Hepatocyte (in vitro differentiated cells): ENCODE measurements at regions not wholly inside any gene's neighbourhood (a gene's known extent, or its start where the extent isn't known, plus 50 kb on each side); places are given as distances from the start of the nearest gene placed in this dataset.

Experiments
- DNase-seq: peaks from one replicate; pipeline ENCODE4 v3.0.0-alpha.2; 2016; ENCODE audit warnings: low spot score
- H2AFZ ChIP-seq: fragments of 200-600 bp; sonication (generic); 2 replicates; pipeline ENCODE4 v1.6.0; 2016; ENCODE audit warnings: antibody characterized with exemption, mild to moderate bottlenecking
- H3K27ac ChIP-seq: fragments of 200-600 bp; sonication (generic); 2 replicates; pipeline ENCODE4 v1.5.1; 2016; ENCODE audit warnings: mild to moderate bottlenecking
- H3K27me3 ChIP-seq: fragments of 200-600 bp; sonication (generic); 2 replicates; pipeline ENCODE4 v1.6.1; 2016
- H3K36me3 ChIP-seq: fragments of 200-600 bp; sonication (generic); replicated peaks from 2 replicates; pipeline ENCODE4 v1.5.1; 2016; ENCODE audit warnings: low read depth; ENCODE audit not compliant: insufficient read depth
- H3K4me1 ChIP-seq: fragments of 200-600 bp; sonication (generic); 2 replicates; pipeline ENCODE4 v1.5.1; 2016; ENCODE audit warnings: mild to moderate bottlenecking, moderate library complexity; ENCODE audit not compliant: insufficient read depth
- H3K4me2 ChIP-seq: fragments of 200-600 bp; sonication (generic); 2 replicates; pipeline ENCODE4 v1.6.0; 2016
- H3K4me3 ChIP-seq: fragments of 200-600 bp; sonication (generic); 2 replicates; pipeline ENCODE4 v1.5.1; 2016; ENCODE audit warnings: mild to moderate bottlenecking
- H3K79me2 ChIP-seq: fragments of 200-600 bp; sonication (generic); 2 replicates; pipeline ENCODE4 v1.6.0; 2017; ENCODE audit warnings: mild to moderate bottlenecking
- H3K9me2 ChIP-seq: fragments of 200-600 bp; sonication (generic); replicated peaks from 2 replicates; pipeline ENCODE4 v1.6.0; 2017; ENCODE audit warnings: mild to moderate bottlenecking; ENCODE audit not compliant: insufficient read depth
- H3K9me3 ChIP-seq: fragments of 200-600 bp; sonication (generic); 2 replicates; pipeline ENCODE4 v1.5.1; 2016; ENCODE audit warnings: low read depth, mild to moderate bottlenecking
- H4K20me1 ChIP-seq: fragments of 200-600 bp; sonication (generic); 2 replicates; pipeline ENCODE4 v1.6.0; 2016; ENCODE audit warnings: mild to moderate bottlenecking; ENCODE audit not compliant: insufficient read depth, poor library complexity, severe bottlenecking
- EZH2 ChIP-seq: fragments of 200-600 bp; sonication (generic); IDR thresholded peaks from 2 replicates; pipeline ENCODE4 v1.6.1; 2016; ENCODE audit warnings: antibody characterized with exemption, mild to moderate bottlenecking, borderline replicate concordance
- EZH2phosphoT487 ChIP-seq: fragments of 200-600 bp; sonication (generic); IDR thresholded peaks from one replicate; pipeline ENCODE4 v1.6.1; 2018; ENCODE audit warnings: antibody characterized with exemption, mild to moderate bottlenecking, low read depth, moderate library complexity; ENCODE audit not compliant: unreplicated experiment, severe bottlenecking
- WGBS: methylation state at CpG from one replicate; pipeline ENCODE4 v1.1.6; 2016; ENCODE audit warnings: low lambda C conversion rate; ENCODE audit errors: missing lambda C conversion rate; 5-methylcytosine and 5-hydroxymethylcytosine counted together
- TF ChIP-seq, protein P1 (sequence below): fragments of 200-600 bp; sonication (generic); IDR thresholded peaks from 2 replicates; pipeline ENCODE4 v1.5.1; 2016; ENCODE audit warnings: antibody characterized with exemption, mild to moderate bottlenecking; ENCODE audit not compliant: poor library complexity

DNA sequence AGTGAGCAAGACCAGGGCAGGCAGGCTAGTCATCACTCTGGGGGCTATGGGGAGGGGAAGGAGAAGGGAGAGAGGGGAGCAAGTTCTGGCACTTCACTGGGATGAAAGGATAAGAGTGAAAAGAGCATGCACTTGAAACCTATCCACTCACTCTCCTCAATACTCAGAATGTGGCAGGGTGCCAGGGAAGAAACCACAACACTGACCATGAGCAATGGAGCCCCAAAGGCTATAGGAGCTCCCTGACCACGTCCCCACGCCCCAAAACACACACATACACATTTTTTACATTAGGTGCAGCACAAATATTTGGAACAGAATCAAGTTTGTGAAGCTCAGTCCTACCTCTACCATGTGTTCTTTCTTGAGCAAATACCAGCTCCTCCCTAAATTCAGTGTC lies 132.2 kb downstream of the IDS start:
- H3K36me3 ChIP-seq, result no peaks in the 10 kb centered on the region
- H3K79me2 ChIP-seq, result no peaks in the 10 kb centered on the region
- H3K4me2 ChIP-seq, result no peak overlapping the region
- 48% methylated on average over 2 of the region's 2 CpGs for WGBS
- no peak overlapping the region for H3K27ac ChIP-seq
- no peak overlapping the region for H3K4me3 ChIP-seq
- H3K9me2 ChIP-seq, result no peaks in the 10 kb centered on the region
- H3K9me3 ChIP-seq, result no peaks in the 10 kb centered on the region
- no peak for TF ChIP-seq EZH2phosphoT487
- TF ChIP-seq, protein P1, sequence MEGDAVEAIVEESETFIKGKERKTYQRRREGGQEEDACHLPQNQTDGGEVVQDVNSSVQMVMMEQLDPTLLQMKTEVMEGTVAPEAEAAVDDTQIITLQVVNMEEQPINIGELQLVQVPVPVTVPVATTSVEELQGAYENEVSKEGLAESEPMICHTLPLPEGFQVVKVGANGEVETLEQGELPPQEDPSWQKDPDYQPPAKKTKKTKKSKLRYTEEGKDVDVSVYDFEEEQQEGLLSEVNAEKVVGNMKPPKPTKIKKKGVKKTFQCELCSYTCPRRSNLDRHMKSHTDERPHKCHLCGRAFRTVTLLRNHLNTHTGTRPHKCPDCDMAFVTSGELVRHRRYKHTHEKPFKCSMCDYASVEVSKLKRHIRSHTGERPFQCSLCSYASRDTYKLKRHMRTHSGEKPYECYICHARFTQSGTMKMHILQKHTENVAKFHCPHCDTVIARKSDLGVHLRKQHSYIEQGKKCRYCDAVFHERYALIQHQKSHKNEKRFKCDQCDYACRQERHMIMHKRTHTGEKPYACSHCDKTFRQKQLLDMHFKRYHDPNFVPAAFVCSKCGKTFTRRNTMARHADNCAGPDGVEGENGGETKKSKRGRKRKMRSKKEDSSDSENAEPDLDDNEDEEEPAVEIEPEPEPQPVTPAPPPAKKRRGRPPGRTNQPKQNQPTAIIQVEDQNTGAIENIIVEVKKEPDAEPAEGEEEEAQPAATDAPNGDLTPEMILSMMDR, result no peak
- TF ChIP-seq EZH2, result no peak
- DNase-seq, result no peak
- no peaks in the 10 kb centered on the region for H4K20me1 ChIP-seq
- no peak overlapping the region for H2AFZ ChIP-seq
- H3K27me3 ChIP-seq, result no peaks in the 10 kb centered on the region
- no peaks in the 10 kb centered on the region for H3K4me1 ChIP-seq

DNA sequence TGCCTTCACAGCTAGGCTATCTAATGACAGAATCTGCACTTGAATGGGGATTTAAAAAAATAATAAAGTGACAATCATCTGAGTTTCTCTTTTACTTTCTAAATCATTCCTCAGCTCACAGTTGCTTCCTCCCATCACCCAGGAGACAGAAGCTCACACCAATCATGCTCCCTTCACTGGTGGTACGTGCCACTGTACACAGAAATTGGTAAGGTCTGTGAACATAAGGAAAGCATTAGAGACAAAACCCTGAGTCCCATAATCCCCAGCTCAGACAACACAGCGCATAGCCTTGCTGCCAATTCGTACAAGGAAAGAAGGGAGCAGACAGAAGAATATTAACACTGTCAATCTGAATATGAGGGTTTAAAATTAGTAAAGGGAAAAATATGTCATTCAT lies 133.1 kb downstream of the IDS start:
- Histone ChIP-seq H3K27ac (no peak overlapping the region), H2AFZ (no peak overlapping the region), H3K4me1 (no peaks in the 10 kb centered on the region), H3K4me3 (no peak overlapping the region), H3K9me3 (no peaks in the 10 kb centered on the region), H3K9me2 (no peaks in the 10 kb centered on the region), H3K4me2 (no peak overlapping the region), H3K79me2 (no peaks in the 10 kb centered on the region), H3K27me3 (no peaks in the 10 kb centered on the region), H3K36me3 (no peaks in the 10 kb centered on the region), H4K20me1 (no peaks in the 10 kb centered on the region)
- DNase-seq, result no peak
- 49% methylated on average over 3 of the region's 3 CpGs for WGBS
- TF ChIP-seq, protein P1, result no peak
- TF ChIP-seq EZH2phosphoT487 (no peak), EZH2 (no peak)

DNA sequence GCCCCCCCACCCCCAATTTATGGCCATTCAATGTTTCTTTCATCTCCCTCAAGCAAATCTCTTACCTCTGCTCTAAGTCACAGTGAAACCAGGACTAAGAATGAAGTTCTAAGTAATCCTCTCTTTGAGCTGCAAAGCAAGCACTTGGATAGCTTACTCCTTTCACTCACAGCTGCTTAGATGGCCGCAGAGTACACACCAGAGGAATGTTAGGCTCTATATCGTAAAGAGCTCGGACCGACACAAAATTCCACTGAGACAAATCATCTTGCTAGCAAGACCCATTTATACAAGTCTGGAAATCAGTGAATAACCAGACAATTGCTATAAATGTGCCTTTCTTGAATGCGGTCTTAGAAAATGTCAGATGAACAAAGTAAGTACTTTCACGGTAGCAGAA lies 135.0 kb downstream of the IDS start:
- 60% methylated on average over 6 of the region's 6 CpGs for whole genome bisulfite sequencing
- no peak for DNase-seq
- H3K9me3 ChIP-seq, result no peaks in the 10 kb centered on the region
- no peak overlapping the region for H2AFZ ChIP-seq
- no peaks in the 10 kb centered on the region for H3K27me3 ChIP-seq
- TF ChIP-seq EZH2phosphoT487 (no peak), EZH2 (no peak)
- TF ChIP-seq, protein P1, result no peak
- no peaks in the 10 kb centered on the region for H3K4me1 ChIP-seq
- H3K27ac ChIP-seq, result no peak overlapping the region
- no peaks in the 10 kb centered on the region for H4K20me1 ChIP-seq
- H3K4me3 ChIP-seq, result no peak overlapping the region
- no peaks in the 10 kb centered on the region for H3K9me2 ChIP-seq
- H3K36me3 ChIP-seq, result no peaks in the 10 kb centered on the region
- no peaks in the 10 kb centered on the region for H3K79me2 ChIP-seq
- no peak overlapping the region for H3K4me2 ChIP-seq

DNA sequence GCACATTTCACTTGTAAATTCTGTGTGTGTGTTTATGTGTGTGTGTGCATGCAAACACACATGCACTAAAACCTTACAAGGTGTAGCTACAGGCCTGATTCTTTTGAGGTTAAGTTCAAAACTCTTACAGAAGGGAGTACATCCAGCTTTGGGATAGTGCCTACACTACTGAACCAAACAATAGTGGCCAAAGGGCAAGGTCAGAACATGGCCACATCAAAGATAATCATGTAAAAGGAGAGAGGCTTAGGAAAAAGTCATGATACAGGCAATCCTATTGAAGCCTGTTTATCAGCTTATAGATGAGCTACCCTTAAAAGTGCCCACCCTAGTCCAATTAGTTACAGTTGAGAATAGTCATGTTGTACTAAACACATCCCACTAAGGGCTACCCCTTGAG lies 139.6 kb downstream of the IDS start:
- no peaks in the 10 kb centered on the region for H3K79me2 ChIP-seq
- no peaks in the 10 kb centered on the region for H3K9me3 ChIP-seq
- no peak overlapping the region for H2AFZ ChIP-seq
- no peak for TF ChIP-seq EZH2
- TF ChIP-seq, protein P1, result no peak
- no peaks in the 10 kb centered on the region for H3K9me2 ChIP-seq
- no peak overlapping the region for H3K4me3 ChIP-seq
- no peaks in the 10 kb centered on the region for H4K20me1 ChIP-seq
- H3K27me3 ChIP-seq, result no peaks in the 10 kb centered on the region
- peak overlapping the region; percentile 37 for H3K27ac ChIP-seq
- no peak overlapping the region for H3K4me2 ChIP-seq
- no peak for DNase-seq
- H3K4me1 ChIP-seq, result no peaks in the 10 kb centered on the region
- no peaks in the 10 kb centered on the region for H3K36me3 ChIP-seq
